Vagina (tissue), 2 donors: ENCODE measurements at regions not wholly inside any gene's neighbourhood (a gene's known extent, or its start where the extent isn't known, plus 50 kb on each side); places are given as distances from the start of the nearest gene placed in this dataset.

ENCODE experiments used
- CTCF ChIP-seq, 3 experiments: fragments of 450-650 bp in 2 of 3; fragments of 200-600 bp in 1 of 3; sonication (generic) in 1 of 3; IDR thresholded peaks; one replicate each; pipeline ENCODE4 v1.5.1; 2017 to 2019; ENCODE audit warnings: antibody characterized with exemption in 3 of 3, mild to moderate bottlenecking in 2 of 3, moderate library complexity in 2 of 3
- POLR2A ChIP-seq, 2 donors: fragments of 450-650 bp; IDR thresholded peaks; one replicate each; pipeline ENCODE4 v1.6.1; 2017; ENCODE audit warnings: antibody characterized with exemption in 2 of 2, mild to moderate bottlenecking in 2 of 2, moderate library complexity in 2 of 2

- no peak for TF ChIP-seq CTCF (IDR thresholded peaks at IDR 0.05)
- TF ChIP-seq POLR2A (IDR thresholded peaks at IDR 0.05), result no peak
Measured at GRCh38 chr5:53237876-53238275, 128.3 kb upstream of the MOCS2 start.
